ENCODE measurements at regions not wholly inside any gene's neighbourhood (a gene's known extent, or its start where the extent isn't known, plus 50 kb on each side); places are given as distances from the start of the nearest gene placed in this dataset.
"Not testable (repeated sequence)": the region's sequence is repeated elsewhere in the genome, so short reads cannot be mapped to it uniquely, and the experiment has no call there.

- DNase-seq (ENCODE audit: low read depth, low spot score): no peak
Measured at GRCh38 chr11:36743039-36743438, 145.0 kb upstream of the RAG2 start.

GRCh38 chr11:36741515-36741914, 143.5 kb upstream of the RAG2 start:
- DNase-seq (ENCODE audit: low read depth, low spot score): no peak

- no peak for DNase-seq (ENCODE audit: low read depth, low spot score)
Measured at GRCh38 chr11:36738292-36738861, 140.3 kb upstream of the RAG2 start.

GRCh38 chr11:36736103-36736502, 138.1 kb upstream of the RAG2 start:
- DNase-seq (ENCODE audit: low read depth, low spot score): no peak

- DNase-seq (ENCODE audit: low read depth, low spot score): not testable (repeated sequence)
Measured at GRCh38 chr11:36733721-36734120, 135.7 kb upstream of the RAG2 start.

GRCh38 chr11:36730761-36731160, 132.7 kb upstream of the RAG2 start:
- DNase-seq (ENCODE audit: low read depth, low spot score): no peak

- no peak for DNase-seq (ENCODE audit: low read depth, low spot score)
Measured at GRCh38 chr11:36729825-36730224, 131.8 kb upstream of the RAG2 start.

GRCh38 chr11:36726420-36726819, 128.4 kb upstream of the RAG2 start:
- no peak for DNase-seq (ENCODE audit: low read depth, low spot score)

GRCh38 chr11:36724742-36725385, 126.8 kb upstream of the RAG2 start:
- no peak for DNase-seq (ENCODE audit: low read depth, low spot score)

- DNase-seq (ENCODE audit: low read depth, low spot score): no peak
Measured at GRCh38 chr11:36722421-36722820, 124.4 kb upstream of the RAG2 start.

- DNase-seq (ENCODE audit: low read depth, low spot score): no peak
Measured at GRCh38 chr11:36719358-36720107, 121.5 kb upstream of the RAG2 start.

GRCh38 chr11:36718451-36718850, 120.4 kb upstream of the RAG2 start:
- no peak for DNase-seq (ENCODE audit: low read depth, low spot score)

- DNase-seq (ENCODE audit: low read depth, low spot score): no peak
Measured at GRCh38 chr11:36713715-36714114, 115.7 kb upstream of the RAG2 start.

GRCh38 chr11:36711104-36711825, 113.2 kb upstream of the RAG2 start:
- no peak for DNase-seq (ENCODE audit: low read depth, low spot score)
